ENCODE measurements at regions not wholly inside any gene's neighbourhood (a gene's known extent, or its start where the extent isn't known, plus 50 kb on each side); places are given as distances from the start of the nearest gene placed in this dataset.

DNA sequence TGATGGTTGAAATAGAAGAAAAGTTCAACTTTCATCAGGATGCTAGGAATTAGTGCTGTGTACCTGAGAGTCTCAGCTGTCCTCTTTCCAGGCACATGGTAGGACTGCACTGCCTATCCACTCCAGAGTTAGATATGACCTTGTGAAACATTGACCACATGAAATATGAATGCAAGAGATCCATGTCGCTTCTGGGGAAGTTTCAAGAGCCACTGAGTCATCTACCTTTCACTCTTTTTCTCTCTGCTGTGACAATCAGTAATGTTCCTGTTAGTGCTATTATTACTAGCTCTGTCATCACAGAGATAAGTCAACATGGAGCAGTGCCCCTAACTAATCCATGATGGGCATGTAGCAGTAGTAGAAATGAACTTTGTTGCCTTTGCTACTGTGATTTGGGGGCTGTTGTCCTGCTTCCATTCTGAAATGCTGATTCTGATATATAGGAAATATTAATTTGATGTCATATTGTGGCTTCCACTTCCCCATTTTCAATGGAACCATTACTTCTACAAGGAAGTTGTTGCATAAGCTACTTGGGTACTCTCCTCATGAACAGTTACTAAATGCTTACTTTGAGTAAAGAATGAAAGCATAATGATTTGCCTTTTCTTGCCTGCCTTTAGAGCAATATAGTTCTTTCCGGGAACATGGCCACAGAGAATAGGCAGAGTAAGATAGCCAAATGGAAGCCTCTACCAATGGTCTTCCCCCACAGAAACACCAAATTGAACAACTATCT lies 192.8 kb upstream of the ZNF521 start:
- Histone ChIP-seq H3K79me2 (ENCODE audit: insufficient read depth, low read length) (no peaks in the 10 kb centered on the region), H4K20me1 (ENCODE audit: insufficient read depth, low read length, poor library complexity, severe bottlenecking) (no peaks in the 10 kb centered on the region), H3K9ac (ENCODE audit: low read depth, low read length, poor library complexity, severe bottlenecking) (no peak overlapping the region), H3K9me2 (replicated peaks; ENCODE audit: low read depth, low read length) (no peaks in the 10 kb centered on the region), H3K4me2 (ENCODE audit: low read depth, low read length, poor library complexity, severe bottlenecking) (no peak overlapping the region), H3K36me3 (ENCODE audit: insufficient read depth, low read length) (no peaks in the 10 kb centered on the region), H3K9me3 (ENCODE audit: insufficient read depth, low read depth, low read length) (no peaks in the 10 kb centered on the region), H3K27me3 (ENCODE audit: insufficient read depth, low read length, poor library complexity, severe bottlenecking) (no peaks in the 10 kb centered on the region), H2AFZ (ENCODE audit: low read length) (no peak overlapping the region), H3K4me3 (ENCODE audit: low read length, poor library complexity, severe bottlenecking) (no peak overlapping the region), H3K4me1 (ENCODE audit: insufficient read depth, low read length, poor library complexity, severe bottlenecking) (no peaks in the 10 kb centered on the region), H3F3A (ENCODE audit: low read depth) (no peaks in the 10 kb centered on the region)
- TF ChIP-seq, protein P1, sequence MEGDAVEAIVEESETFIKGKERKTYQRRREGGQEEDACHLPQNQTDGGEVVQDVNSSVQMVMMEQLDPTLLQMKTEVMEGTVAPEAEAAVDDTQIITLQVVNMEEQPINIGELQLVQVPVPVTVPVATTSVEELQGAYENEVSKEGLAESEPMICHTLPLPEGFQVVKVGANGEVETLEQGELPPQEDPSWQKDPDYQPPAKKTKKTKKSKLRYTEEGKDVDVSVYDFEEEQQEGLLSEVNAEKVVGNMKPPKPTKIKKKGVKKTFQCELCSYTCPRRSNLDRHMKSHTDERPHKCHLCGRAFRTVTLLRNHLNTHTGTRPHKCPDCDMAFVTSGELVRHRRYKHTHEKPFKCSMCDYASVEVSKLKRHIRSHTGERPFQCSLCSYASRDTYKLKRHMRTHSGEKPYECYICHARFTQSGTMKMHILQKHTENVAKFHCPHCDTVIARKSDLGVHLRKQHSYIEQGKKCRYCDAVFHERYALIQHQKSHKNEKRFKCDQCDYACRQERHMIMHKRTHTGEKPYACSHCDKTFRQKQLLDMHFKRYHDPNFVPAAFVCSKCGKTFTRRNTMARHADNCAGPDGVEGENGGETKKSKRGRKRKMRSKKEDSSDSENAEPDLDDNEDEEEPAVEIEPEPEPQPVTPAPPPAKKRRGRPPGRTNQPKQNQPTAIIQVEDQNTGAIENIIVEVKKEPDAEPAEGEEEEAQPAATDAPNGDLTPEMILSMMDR (conservative IDR thresholded peaks at IDR 0.05; ENCODE audit: low read length) = no peak
- no peak for TF ChIP-seq EZH2phosphoT487 (IDR thresholded peaks at IDR 0.05; ENCODE audit: borderline replicate concordance)

DNA sequence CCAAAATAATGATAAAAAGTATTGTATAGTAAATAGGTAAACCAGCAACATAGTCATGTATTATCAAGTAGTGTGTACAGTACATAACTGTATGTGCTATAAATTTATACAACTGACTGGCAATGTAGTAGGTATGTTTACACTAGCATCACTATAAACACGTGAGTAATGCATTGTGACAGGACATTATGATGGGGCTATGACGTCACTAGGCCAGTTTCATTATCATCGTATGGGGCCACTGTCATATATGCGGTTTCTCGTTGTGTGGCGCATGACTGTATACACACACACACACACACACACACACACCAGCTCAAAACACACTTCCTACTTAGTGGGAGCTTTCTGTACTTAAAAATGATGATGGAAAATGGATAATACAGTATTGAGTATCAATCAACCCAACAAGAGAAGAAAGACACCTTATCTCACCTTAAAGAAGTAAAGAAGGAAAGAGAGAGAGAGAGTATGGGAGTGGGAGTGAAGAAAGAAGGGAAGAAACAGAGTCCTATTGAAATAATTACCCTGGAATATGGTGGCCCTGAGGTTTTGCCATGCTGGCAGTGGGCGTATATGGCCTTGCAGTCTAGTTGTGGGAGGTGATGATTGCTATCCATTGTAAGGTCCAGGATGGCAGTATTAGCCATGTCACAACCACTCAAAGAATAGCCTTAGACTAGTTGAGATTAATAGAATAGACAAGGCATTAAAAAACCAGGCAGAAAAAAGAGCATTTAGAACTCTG lies 186.4 kb upstream of the ZNF521 start:
- Histone ChIP-seq H3F3A (ENCODE audit: low read depth) (no peaks in the 10 kb centered on the region), H3K9ac (ENCODE audit: low read depth, low read length, poor library complexity, severe bottlenecking) (no peak overlapping the region), H3K9me3 (ENCODE audit: insufficient read depth, low read depth, low read length) (no peaks in the 10 kb centered on the region), H3K4me3 (ENCODE audit: low read length, poor library complexity, severe bottlenecking) (no peak overlapping the region), H3K9me2 (replicated peaks; ENCODE audit: low read depth, low read length) (no peaks in the 10 kb centered on the region), H3K36me3 (ENCODE audit: insufficient read depth, low read length) (no peaks in the 10 kb centered on the region), H2AFZ (ENCODE audit: low read length) (no peak overlapping the region), H3K27me3 (ENCODE audit: insufficient read depth, low read length, poor library complexity, severe bottlenecking) (no peaks in the 10 kb centered on the region), H3K79me2 (ENCODE audit: insufficient read depth, low read length) (no peaks in the 10 kb centered on the region), H3K4me2 (ENCODE audit: low read depth, low read length, poor library complexity, severe bottlenecking) (no peak overlapping the region), H3K4me1 (ENCODE audit: insufficient read depth, low read length, poor library complexity, severe bottlenecking) (peaks cover 14% of the 10 kb centered on the region), H4K20me1 (ENCODE audit: insufficient read depth, low read length, poor library complexity, severe bottlenecking) (no peaks in the 10 kb centered on the region)
- no peak for TF ChIP-seq EZH2phosphoT487 (IDR thresholded peaks at IDR 0.05; ENCODE audit: borderline replicate concordance)
- TF ChIP-seq, protein P1 (conservative IDR thresholded peaks at IDR 0.05; ENCODE audit: low read length) = no peak

DNA sequence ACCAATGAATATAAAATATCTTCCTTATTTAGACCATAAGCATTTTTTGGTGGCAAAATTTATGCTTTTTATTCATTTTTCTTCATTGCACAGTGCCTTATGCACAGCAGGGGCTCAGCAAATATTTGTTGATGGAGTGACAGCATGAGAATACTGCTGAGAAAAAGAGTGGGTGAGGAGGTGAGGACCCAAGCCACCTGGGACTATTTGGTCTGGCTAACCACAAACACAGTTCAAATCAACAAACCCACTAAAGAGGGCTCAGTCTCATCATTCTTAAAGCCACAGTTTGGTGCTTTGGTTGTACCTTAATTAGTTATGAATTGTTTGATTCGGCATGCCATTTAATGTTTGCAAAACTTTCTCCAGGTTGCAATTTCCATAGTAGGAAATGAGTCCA lies 183.5 kb upstream of the ZNF521 start:
- Histone ChIP-seq H3K36me3 (ENCODE audit: insufficient read depth, low read length) (no peaks in the 10 kb centered on the region), H3K4me2 (ENCODE audit: low read depth, low read length, poor library complexity, severe bottlenecking) (no peak overlapping the region), H3K9ac (ENCODE audit: low read depth, low read length, poor library complexity, severe bottlenecking) (no peak overlapping the region), H4K20me1 (ENCODE audit: insufficient read depth, low read length, poor library complexity, severe bottlenecking) (no peaks in the 10 kb centered on the region), H3K4me1 (ENCODE audit: insufficient read depth, low read length, poor library complexity, severe bottlenecking) (peaks cover 39% of the 10 kb centered on the region), H3F3A (ENCODE audit: low read depth) (no peaks in the 10 kb centered on the region), H2AFZ (ENCODE audit: low read length) (no peak overlapping the region), H3K4me3 (ENCODE audit: low read length, poor library complexity, severe bottlenecking) (no peak overlapping the region), H3K9me3 (ENCODE audit: insufficient read depth, low read depth, low read length) (no peaks in the 10 kb centered on the region), H3K27me3 (ENCODE audit: insufficient read depth, low read length, poor library complexity, severe bottlenecking) (no peaks in the 10 kb centered on the region), H3K79me2 (ENCODE audit: insufficient read depth, low read length) (no peaks in the 10 kb centered on the region), H3K9me2 (replicated peaks; ENCODE audit: low read depth, low read length) (no peaks in the 10 kb centered on the region)
- TF ChIP-seq, protein P1 (conservative IDR thresholded peaks at IDR 0.05; ENCODE audit: low read length) = no peak
- TF ChIP-seq EZH2phosphoT487 (IDR thresholded peaks at IDR 0.05; ENCODE audit: borderline replicate concordance) = no peak

All from Loucy (cell line).